Upper lobe of right lung (tissue), 1 donor: ENCODE measurements at regions not wholly inside any gene's neighbourhood (a gene's known extent, or its start where the extent isn't known, plus 50 kb on each side); places are given as distances from the start of the nearest gene placed in this dataset.

Experiments
- ATAC-seq: fragments of 200-7000 bp; cut with Tn5 transposase; one replicate; pipeline ENCODE4 v1.9.1; 2020; ENCODE audit warnings: mild to moderate bottlenecking, moderate library complexity
- DNase-seq: peaks from one replicate; pipeline ENCODE4 v3.0.0-alpha.2; 2020
- H3K27ac ChIP-seq: fragments of 200-600 bp; one replicate; pipeline ENCODE4 v1.8.0; 2022
- H3K27me3 ChIP-seq: fragments of 200-600 bp; one replicate; pipeline ENCODE4 v1.8.0; 2022; ENCODE audit warnings: mild to moderate bottlenecking
- H3K36me3 ChIP-seq: fragments of 200-600 bp; one replicate; pipeline ENCODE4 v1.8.0; 2022
- H3K4me1 ChIP-seq: fragments of 200-600 bp; one replicate; pipeline ENCODE4 v1.8.0; 2022
- H3K4me3 ChIP-seq: fragments of 200-600 bp; one replicate; pipeline ENCODE4 v1.8.0; 2022; ENCODE audit warnings: mild to moderate bottlenecking
- H3K9me3 ChIP-seq: fragments of 200-600 bp; one replicate; pipeline ENCODE4 v1.8.0; 2022
- CTCF ChIP-seq: fragments of 200-600 bp; IDR thresholded peaks from one replicate; pipeline ENCODE4 v1.8.0; 2022; ENCODE audit warnings: antibody characterized with exemption
- intact Hi-C: fragments of 100-400 bp; cut with DNase I; formaldehyde crosslinking; loops from one replicate; pipeline ENCODE4 v1.11.0; 2022
- donor health status: DM: no; HTN: yes; CAD: no; lungs with severe emphysema.

- Histone ChIP-seq H3K36me3 (no peaks in the 10 kb centered on the region), H3K9me3 (no peaks in the 10 kb centered on the region), H3K27ac (no peak overlapping the region), H3K4me3 (no peak overlapping the region), H3K27me3 (no peaks in the 10 kb centered on the region), H3K4me1 (no peaks in the 10 kb centered on the region)
- DNase-seq (no peak), ATAC-seq (no peak)
- no peak for TF ChIP-seq CTCF
- intact Hi-C loops: no loop called here
These were observed 594.2 kb upstream of the ARPP21 start for GRCh38 chr3:35045118-35045517.

DNA sequence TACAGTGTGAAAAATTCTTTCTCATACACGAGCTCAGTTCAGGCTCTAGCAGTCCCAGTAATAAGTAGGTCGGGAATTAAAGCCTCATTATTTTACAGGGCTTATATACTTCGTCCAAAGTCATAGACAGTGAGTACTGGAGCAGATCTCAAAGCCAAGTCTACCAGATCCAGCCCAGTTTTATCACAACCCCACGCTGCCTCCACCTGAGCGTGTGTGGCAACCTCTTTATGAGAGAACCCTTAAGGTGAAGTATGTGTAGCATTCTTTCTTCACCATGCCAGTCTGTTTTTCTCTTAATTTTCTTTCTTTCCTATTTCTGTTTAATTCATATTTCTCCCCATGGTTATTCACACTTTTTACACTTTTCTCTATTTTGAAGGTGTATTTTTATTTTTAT is 574.6 kb upstream of the ARPP21 start:
- DNase-seq: no peak
- no peaks in the 10 kb centered on the region for H3K9me3 ChIP-seq
- H3K4me1 ChIP-seq: no peaks in the 10 kb centered on the region
- peak; percentile 55 for ATAC-seq
- H3K36me3 ChIP-seq: no peaks in the 10 kb centered on the region
- TF ChIP-seq CTCF: no peak
- intact Hi-C loops: no loop called here
- no peak overlapping the region for H3K27ac ChIP-seq
- no peaks in the 10 kb centered on the region for H3K27me3 ChIP-seq
- no peak overlapping the region for H3K4me3 ChIP-seq

DNA sequence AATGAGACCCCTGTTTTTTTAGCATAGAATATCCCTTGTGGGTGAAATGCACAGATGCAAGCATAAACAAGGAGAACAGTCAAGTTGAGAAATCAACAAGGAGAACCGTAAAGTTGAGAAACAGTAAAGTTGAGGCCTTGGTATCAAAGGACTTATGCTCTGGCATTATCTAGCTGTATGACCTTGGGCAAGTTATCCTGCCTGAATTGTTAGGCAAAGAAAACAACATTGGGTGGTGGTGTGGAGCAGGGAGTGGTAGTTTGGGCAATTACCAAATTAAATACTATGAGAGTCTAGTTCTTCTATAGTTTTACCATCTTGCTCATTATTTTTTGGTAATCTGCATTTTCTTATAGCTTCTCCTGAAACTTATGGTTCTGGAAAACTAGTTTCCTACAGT is 573.4 kb upstream of the ARPP21 start:
- ATAC-seq (no peak), DNase-seq (no peak)
- H3K27me3 ChIP-seq: no peaks in the 10 kb centered on the region
- H3K36me3 ChIP-seq: no peaks in the 10 kb centered on the region
- H3K4me1 ChIP-seq: no peaks in the 10 kb centered on the region
- H3K27ac ChIP-seq: no peak overlapping the region
- intact Hi-C loops: no loop called here
- no peak for TF ChIP-seq CTCF
- no peak overlapping the region for H3K4me3 ChIP-seq
- H3K9me3 ChIP-seq: no peaks in the 10 kb centered on the region

DNA sequence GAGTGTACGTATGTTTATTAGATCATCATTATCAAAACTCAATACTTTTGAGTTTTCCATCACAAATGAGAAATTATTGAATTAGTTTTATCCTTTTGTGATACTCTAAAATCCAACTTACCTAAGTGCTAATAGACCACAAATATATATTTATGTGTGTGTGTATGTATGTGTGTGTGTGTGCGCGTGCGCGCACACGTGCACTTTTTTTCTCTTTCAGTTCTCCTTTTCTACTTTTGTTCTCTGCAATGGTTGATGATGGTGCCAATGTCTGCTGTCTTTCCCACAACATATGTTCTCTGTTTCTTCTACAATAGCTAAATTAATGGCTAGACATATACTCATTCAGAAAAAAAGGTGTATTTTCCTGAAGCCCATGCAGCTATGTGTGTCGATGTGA is 571.6 kb upstream of the ARPP21 start:
- DNase-seq (no peak), ATAC-seq (no peak)
- no peaks in the 10 kb centered on the region for H3K36me3 ChIP-seq
- H3K27ac ChIP-seq: no peak overlapping the region
- no peaks in the 10 kb centered on the region for H3K27me3 ChIP-seq
- no peaks in the 10 kb centered on the region for H3K4me1 ChIP-seq
- intact Hi-C loops: no loop called here
- TF ChIP-seq CTCF: no peak
- no peak overlapping the region for H3K4me3 ChIP-seq
- no peaks in the 10 kb centered on the region for H3K9me3 ChIP-seq

GRCh38 chr3:35070088-35070487 is 569.2 kb upstream of the ARPP21 start:
- H3K4me1 ChIP-seq: no peaks in the 10 kb centered on the region
- no peak overlapping the region for H3K4me3 ChIP-seq
- H3K36me3 ChIP-seq: no peaks in the 10 kb centered on the region
- intact Hi-C loops: no loop called here
- DNase-seq (no peak), ATAC-seq (no peak)
- no peak for TF ChIP-seq CTCF
- H3K9me3 ChIP-seq: no peaks in the 10 kb centered on the region
- no peaks in the 10 kb centered on the region for H3K27me3 ChIP-seq
- no peak overlapping the region for H3K27ac ChIP-seq

DNA sequence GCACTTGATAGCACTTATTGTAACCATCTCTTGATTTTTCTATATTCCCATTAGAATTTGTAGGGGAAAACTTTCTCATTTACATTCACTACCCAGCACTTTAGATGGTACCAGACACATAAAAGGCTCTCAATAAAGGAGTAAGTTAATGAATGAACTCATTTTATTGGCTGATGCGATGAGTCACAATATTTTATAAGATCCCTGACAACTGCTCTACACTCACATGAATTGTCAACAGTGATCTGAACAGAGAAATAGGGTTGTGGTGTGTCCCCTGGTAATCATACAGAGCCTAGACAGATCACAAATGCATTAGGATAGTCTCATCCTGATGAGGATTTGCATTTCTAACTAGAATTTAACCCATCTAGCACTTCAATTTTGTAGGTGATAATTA is 567.6 kb upstream of the ARPP21 start:
- Histone ChIP-seq H3K4me3 (no peak overlapping the region), H3K9me3 (no peaks in the 10 kb centered on the region), H3K27me3 (no peaks in the 10 kb centered on the region), H3K36me3 (no peaks in the 10 kb centered on the region), H3K27ac (no peak overlapping the region), H3K4me1 (no peaks in the 10 kb centered on the region)
- intact Hi-C loops: no loop called here
- no peak for TF ChIP-seq CTCF
- DNase-seq (no peak), ATAC-seq (no peak)
